ENCODE measurements at regions not wholly inside any gene's neighbourhood (a gene's known extent, or its start where the extent isn't known, plus 50 kb on each side); places are given as distances from the start of the nearest gene placed in this dataset.

DNA sequence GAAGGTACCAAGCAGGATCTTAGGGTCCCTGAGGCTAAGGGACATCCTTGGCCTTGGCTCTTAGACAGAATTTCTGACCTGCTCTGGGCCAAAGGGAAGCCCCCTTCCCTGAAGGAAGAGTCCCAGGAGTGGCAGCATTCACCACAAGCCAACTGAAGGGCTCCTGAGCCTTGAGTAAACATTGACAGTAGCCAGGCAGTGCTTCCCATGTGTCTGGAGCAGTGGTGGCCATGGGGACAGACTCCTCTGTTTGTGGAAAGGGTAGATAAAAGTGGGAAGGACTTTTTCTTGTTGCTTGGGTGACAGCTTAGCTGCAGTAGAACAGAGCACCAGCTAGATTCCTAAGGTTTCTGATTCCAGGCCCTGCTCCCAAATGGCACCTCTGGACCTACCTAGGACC, 61.4 kb upstream of the VLDLR start:
- Mint-ChIP-seq H3K4me3 (no peak overlapping the region), H3K27me3 (peaks cover 3 to 4% of the 10 kb centered on the region in 2 donors), H3K9me3 (peaks cover 3 to 16% (median 10%) of the 10 kb centered on the region in 5 donors), H3K27ac (no peak overlapping the region), H3K36me3 (peaks cover 0 to 3% (median 0%) of the 10 kb centered on the region in 3 donors), H3K4me1 (no peaks in the 10 kb centered on the region)
- Histone ChIP-seq H3K4me3 (ENCODE audit: low read length) (no peak overlapping the region), H3K4me1 (ENCODE audit: insufficient read depth, low read length) (no peaks in the 10 kb centered on the region), H3K9me3 (ENCODE audit: low read length) (no peaks in the 10 kb centered on the region), H3K27me3 (ENCODE audit: insufficient read depth, low read length, poor library complexity, severe bottlenecking) (no peaks in the 10 kb centered on the region), H3K36me3 (ENCODE audit: insufficient read depth, low read length) (no peaks in the 10 kb centered on the region), H3K27ac (ENCODE audit: low read depth, low read length) (no peak overlapping the region)
- ChIA-PET CTCF (no interaction called here), POLR2A (no interaction called here)
- DNase-seq = no peak

DNA sequence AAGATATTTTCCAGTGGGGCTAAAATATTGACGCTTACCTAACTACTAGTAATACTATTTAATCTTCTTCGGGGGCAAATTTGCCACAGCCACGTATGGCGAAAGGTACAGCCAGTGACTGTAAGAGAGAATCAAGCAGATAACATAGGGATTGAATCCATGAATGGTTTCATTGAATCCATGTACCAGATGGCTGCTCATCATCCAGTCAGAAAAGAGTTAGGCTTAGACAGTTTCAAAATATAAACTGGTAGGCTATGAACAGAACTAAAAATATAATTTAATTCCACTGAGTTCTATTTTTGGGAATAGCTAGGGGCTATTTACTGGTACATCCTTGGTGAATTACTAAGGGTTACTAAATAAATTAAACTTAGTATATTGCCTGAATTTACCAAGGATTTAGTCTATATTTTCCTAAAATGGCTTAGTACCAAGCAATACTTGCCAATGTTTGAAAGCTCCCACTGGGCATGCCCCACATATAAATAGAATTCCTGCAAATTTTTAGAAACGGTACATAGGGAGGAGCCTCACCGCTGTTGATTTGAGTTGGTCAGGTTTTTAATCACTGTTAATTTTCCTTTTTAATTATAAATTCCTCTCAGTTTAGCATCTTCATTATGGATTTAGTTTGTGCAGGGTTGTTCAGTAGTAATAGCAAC, 55.8 kb upstream of the VLDLR start:
- CTCF ChIA-PET = no interaction called here
- Mint-ChIP-seq H3K27ac (no peak overlapping the region), H3K27me3 (no peaks in the 10 kb centered on the region), H3K36me3 (no peaks in the 10 kb centered on the region), H3K4me1 (no peaks in the 10 kb centered on the region), H3K9me3 (peaks cover 0 to 6% (median 0%) of the 10 kb centered on the region in 5 donors), H3K4me3 (no peak overlapping the region)
- no peak for DNase-seq
- Histone ChIP-seq H3K36me3 (ENCODE audit: insufficient read depth, low read length) (no peaks in the 10 kb centered on the region), H3K4me3 (ENCODE audit: low read length) (no peak overlapping the region), H3K27me3 (ENCODE audit: insufficient read depth, low read length, poor library complexity, severe bottlenecking) (no peaks in the 10 kb centered on the region), H3K4me1 (ENCODE audit: insufficient read depth, low read length) (no peaks in the 10 kb centered on the region), H3K9me3 (ENCODE audit: low read length) (no peaks in the 10 kb centered on the region), H3K27ac (ENCODE audit: low read depth, low read length) (no peak overlapping the region)
- POLR2A ChIA-PET = no interaction called here

DNA sequence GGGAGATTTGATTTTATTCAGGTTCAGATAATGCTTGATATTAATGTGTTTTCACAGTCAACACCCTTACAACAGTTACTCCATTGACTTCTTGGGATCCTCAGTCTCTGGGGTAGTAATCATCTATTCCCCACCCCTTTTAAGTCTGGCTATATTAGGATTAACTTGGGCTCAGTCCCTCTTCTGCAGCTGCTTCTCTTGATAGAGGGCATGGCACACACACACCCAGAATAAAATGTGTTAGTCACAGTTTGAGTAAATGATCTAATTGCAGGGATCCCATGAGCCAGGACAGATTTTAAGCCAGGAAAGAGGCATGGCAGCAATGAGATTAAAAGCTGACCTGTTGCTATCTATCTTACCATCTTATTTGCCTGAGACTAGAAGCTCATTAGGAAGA, 53.7 kb upstream of the VLDLR start:
- Histone ChIP-seq H3K27ac (ENCODE audit: low read depth, low read length) (no peak overlapping the region), H3K4me3 (ENCODE audit: low read length) (no peak overlapping the region), H3K36me3 (ENCODE audit: insufficient read depth, low read length) (no peaks in the 10 kb centered on the region), H3K27me3 (ENCODE audit: insufficient read depth, low read length, poor library complexity, severe bottlenecking) (no peaks in the 10 kb centered on the region), H3K4me1 (ENCODE audit: insufficient read depth, low read length) (no peaks in the 10 kb centered on the region), H3K9me3 (ENCODE audit: low read length) (no peaks in the 10 kb centered on the region)
- Mint-ChIP-seq H3K9me3 (no peaks in the 10 kb centered on the region), H3K4me3 (no peak overlapping the region), H3K36me3 (no peaks in the 10 kb centered on the region), H3K27ac (no peak overlapping the region), H3K27me3 (peaks cover 0 to 7% of the 10 kb centered on the region in 2 donors), H3K4me1 (no peaks in the 10 kb centered on the region)
- ChIA-PET CTCF (no interaction called here), POLR2A (no interaction called here)
- DNase-seq = no peak

GRCh38 chr9:2568689-2569088, 52.9 kb upstream of the VLDLR start:
- H3K36me3 Mint-ChIP-seq = no peaks in the 10 kb centered on the region
- CTCF ChIA-PET = no interaction called here

GRCh38 chr9:2570615-2571479, 50.7 kb upstream of the VLDLR start:
- no peaks in the 10 kb centered on the region for H3K36me3 Mint-ChIP-seq
- H3K27me3 Mint-ChIP-seq = peaks cover 9 to 12% of the 10 kb centered on the region in 2 donors
- peak in 3 of 5 donors; percentile 30 to 52 (median 33) for DNase-seq
- H3K4me3 ChIP-seq (ENCODE audit: low read length) = no peak overlapping the region
- ChIA-PET CTCF (no interaction called here), POLR2A (no interaction called here)
- no peaks in the 10 kb centered on the region for H3K4me1 ChIP-seq (ENCODE audit: insufficient read depth, low read length)
- no peaks in the 10 kb centered on the region for H3K9me3 Mint-ChIP-seq
- no peak overlapping the region for H3K27ac ChIP-seq (ENCODE audit: low read depth, low read length)
- H3K4me3 Mint-ChIP-seq = no peak overlapping the region
- no peaks in the 10 kb centered on the region for H3K4me1 Mint-ChIP-seq
- H3K36me3 ChIP-seq (ENCODE audit: insufficient read depth, low read length) = no peaks in the 10 kb centered on the region
- H3K27me3 ChIP-seq (ENCODE audit: insufficient read depth, low read length, poor library complexity, severe bottlenecking) = no peaks in the 10 kb centered on the region
- H3K27ac Mint-ChIP-seq = peak overlapping the region in 1 of 8 donors; percentile 26
- no peaks in the 10 kb centered on the region for H3K9me3 ChIP-seq (ENCODE audit: low read length)

More at GRCh38 chr9:2568689-2569088, 52.9 kb upstream of the VLDLR start:
- no peak overlapping the region for H3K27ac Mint-ChIP-seq
- Histone ChIP-seq H3K4me1 (ENCODE audit: insufficient read depth, low read length) (no peaks in the 10 kb centered on the region), H3K27me3 (ENCODE audit: insufficient read depth, low read length, poor library complexity, severe bottlenecking) (no peaks in the 10 kb centered on the region), H3K27ac (ENCODE audit: low read depth, low read length) (no peak overlapping the region), H3K4me3 (ENCODE audit: low read length) (no peak overlapping the region), H3K36me3 (ENCODE audit: insufficient read depth, low read length) (no peaks in the 10 kb centered on the region), H3K9me3 (ENCODE audit: low read length) (no peaks in the 10 kb centered on the region)
- H3K4me3 Mint-ChIP-seq = no peak overlapping the region
- no peaks in the 10 kb centered on the region for H3K9me3 Mint-ChIP-seq
- POLR2A ChIA-PET = no interaction called here
- no peaks in the 10 kb centered on the region for H3K4me1 Mint-ChIP-seq
- no peak for DNase-seq
- peaks cover 5 to 7% of the 10 kb centered on the region in 2 donors for H3K27me3 Mint-ChIP-seq

Data from CD8-positive, alpha-beta memory T cell (primary cell).